IPS DF 19.7 (cell line): ENCODE measurements at regions not wholly inside any gene's neighbourhood (a gene's known extent, or its start where the extent isn't known, plus 50 kb on each side); places are given as distances from the start of the nearest gene placed in this dataset.

Source experiments
- DNase-seq: peaks from one replicate; pipeline ENCODE4 v3.0.0-alpha.2; 2013; ENCODE audit warnings: low read depth, low spot score

- DNase-seq: no peak
Observed at GRCh38 chr2:204321027-204321800, 224.1 kb upstream of the PARD3B start.

DNA sequence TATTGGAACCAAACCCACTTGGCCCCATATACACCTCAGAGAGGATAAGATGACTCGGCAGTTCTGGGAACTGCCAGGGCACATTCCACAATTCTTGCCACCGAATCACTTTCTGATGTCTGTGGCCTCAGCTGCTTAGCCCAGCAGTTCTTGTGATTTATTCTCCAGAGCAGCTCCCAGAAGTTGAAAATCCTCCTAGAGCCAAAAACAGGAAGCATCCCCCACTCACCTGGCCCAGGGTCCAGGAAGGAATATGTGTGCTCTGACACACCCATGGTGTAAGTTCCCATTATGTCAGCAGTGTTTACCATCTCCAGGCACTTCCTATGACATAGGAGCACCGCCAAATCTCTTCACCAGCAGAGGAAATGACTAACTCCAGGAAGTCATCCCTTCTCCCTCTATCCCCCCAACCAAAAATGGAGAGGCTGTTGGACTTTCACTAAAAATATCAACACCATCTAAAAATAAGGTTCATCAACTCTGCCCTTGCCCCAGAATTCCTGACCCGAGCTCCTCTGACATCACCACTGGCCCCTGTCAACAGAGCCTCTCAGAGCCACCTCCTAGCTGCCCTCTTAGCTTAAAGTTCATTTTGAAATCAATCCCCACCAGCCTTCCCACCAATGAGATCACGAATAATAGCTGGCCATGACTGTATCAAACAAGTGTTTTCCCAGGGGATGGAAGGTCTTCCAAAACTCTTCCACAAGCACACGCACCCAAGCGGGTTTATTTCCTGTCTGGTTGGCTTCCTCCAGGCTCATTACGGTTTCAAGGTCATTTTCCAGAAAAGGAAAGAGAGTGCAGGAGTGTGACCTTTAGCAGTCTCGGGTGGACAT is 223.1 kb upstream of the PARD3B start:
- no peak for DNase-seq

- peak; percentile 50 for DNase-seq
Observed at GRCh38 chr2:204325468-204325867, 219.8 kb upstream of the PARD3B start.

DNA sequence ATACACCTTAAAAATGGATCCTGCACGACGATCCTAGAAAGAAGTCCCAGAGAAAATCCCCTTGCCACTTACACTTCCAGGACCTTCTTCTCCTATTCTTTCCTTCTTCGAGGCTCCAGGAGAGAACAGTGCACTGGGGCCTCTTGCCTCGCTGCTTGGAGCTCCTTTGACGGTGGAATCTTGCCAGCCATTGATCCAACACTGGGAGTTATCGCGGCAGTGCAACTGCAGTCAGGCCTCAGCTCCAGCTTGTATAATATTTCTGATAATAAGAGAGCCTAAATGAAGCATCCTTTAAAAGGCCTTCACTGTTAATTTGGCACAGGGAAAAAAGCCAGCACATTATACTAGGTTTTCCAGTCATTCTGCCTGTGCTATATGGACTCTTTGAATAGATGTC is 216.9 kb upstream of the PARD3B start:
- DNase-seq: no peak

DNA sequence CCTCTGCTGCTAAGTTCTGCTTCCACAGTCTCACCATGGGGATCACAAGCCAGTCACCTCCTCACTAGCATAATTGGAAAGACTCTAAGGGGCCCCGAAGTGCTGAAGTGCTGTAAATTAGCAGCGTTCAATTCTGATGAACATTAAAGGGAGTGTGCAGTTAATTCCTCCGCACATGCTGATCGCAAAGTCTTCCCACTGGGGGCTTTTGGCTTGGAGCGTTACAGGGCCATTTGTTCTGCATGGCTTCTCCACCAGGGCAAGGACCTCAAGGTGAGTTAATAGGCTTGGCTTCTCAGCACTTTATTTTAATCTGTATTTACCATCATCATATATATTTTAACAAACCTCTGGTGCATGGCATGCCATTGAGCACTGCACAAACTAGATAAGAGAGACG is 216.3 kb upstream of the PARD3B start:
- DNase-seq: no peak

- no peak for DNase-seq
Observed at GRCh38 chr2:204329532-204329931, 215.7 kb upstream of the PARD3B start.

GRCh38 chr2:204331180-204331579 is 214.1 kb upstream of the PARD3B start:
- DNase-seq: no peak

- no peak for DNase-seq
Observed at GRCh38 chr2:204331988-204332387, 213.3 kb upstream of the PARD3B start.

DNA sequence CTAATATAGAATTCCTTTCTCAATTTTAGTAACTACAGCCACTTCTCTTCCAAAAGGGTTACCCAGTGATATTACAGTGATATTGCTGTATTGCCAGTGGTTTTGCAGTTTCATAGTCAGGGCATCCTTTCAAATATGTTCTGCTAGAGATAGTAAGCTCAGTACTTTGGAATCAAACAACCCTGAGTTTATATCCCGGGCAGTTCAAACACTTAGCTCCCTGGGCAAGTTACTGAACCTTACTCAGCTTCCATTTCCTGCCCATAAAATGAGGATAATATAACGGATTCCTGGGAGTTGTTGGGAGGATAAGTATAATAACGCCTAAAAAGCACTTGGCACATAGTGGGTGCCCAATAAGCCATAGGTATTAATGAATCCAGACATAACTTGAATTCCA is 212.6 kb upstream of the PARD3B start:
- no peak for DNase-seq

DNA sequence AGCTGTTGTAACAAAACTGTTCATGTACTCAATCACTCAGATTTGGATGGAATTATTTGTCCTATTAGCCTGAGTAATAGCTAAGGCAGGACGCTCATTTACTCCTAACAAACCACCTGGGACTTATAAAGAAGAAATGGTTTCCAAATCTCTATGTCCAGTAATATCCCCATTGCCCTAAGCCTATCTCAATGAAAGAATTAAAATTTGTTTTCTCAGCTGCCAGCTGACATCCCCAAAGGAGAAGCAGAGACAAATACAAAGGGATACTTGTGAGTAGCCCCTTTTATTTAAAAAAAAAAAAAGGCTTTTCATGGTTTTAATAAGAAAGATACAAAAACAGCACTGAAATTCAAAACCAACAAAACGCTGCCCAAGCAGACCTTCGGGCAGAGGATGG is 211.4 kb upstream of the PARD3B start:
- no peak for DNase-seq

- no peak for DNase-seq
Observed at GRCh38 chr2:204335451-204336058, 209.7 kb upstream of the PARD3B start.

- DNase-seq: no peak
Observed at GRCh38 chr2:204336153-204336744, 209.0 kb upstream of the PARD3B start.

- DNase-seq: no peak
Observed at GRCh38 chr2:204337638-204338037, 207.6 kb upstream of the PARD3B start.

- no peak for DNase-seq
Observed at GRCh38 chr2:204339212-204339715, 206.0 kb upstream of the PARD3B start.

DNA sequence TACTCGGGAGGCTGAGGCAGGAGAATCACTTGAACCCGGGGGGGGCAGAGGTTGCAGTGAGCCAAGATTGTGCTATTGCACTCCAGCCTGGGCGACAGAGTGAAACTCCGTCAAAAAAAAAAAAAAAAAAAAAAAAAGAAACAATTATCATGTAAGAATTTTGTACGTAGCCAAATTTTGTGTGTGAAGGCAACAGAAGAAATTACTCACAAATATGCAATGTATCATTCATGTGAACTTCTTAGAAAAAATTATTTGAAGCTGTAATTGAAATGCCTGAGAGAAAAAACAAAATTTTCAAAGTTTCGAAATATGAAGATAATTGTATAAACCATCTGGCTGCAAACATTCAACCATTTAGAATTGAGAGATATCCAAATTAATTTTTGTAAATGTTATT is 204.8 kb upstream of the PARD3B start:
- no peak for DNase-seq

GRCh38 chr2:204341887-204342276 is 203.4 kb upstream of the PARD3B start:
- DNase-seq: no peak

DNA sequence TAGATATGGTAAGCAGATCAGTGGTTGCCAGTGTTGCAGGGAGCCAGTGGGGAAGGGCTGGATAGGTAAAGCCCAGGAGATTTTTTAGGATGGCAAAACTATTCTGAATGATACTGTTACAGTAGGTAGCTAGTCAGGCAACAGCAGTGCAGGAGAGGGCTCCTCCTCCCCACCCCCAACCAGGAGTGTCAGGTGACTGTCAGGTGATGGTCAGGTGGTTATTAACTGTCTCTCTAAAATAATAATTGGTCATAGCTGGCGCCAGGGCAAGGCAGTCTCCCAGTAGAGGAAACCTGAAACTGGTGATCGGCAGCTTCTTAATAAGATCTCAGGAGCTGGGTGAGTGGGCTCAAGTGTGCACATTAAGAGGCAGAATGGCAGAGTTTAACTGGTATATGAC is 201.6 kb upstream of the PARD3B start:
- DNase-seq: no peak

DNA sequence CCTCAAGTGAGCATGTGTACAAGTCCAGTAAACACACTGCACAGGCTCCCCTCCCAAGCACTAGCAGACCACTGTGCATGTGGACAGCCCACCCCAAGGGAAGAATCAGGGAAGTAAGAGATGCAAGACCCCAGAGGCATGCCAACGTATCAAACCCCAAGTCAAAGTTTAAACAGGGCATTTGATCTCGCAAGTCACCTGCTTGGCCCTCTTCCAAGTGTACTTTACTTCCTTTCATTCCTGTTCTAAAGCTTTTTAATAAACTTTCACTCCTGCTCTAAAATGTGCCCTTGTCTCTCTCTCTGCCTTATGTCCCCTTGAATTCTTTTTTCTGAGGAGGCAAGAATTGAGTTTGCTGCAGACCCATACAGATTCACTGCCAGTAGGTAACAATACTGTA is 201.2 kb upstream of the PARD3B start:
- DNase-seq: no peak

- no peak for DNase-seq
Observed at GRCh38 chr2:204346906-204347305, 198.4 kb upstream of the PARD3B start.

- no peak for DNase-seq
Observed at GRCh38 chr2:204353823-204354222, 191.5 kb upstream of the PARD3B start.

GRCh38 chr2:204354442-204354856 is 190.8 kb upstream of the PARD3B start:
- no peak for DNase-seq

DNA sequence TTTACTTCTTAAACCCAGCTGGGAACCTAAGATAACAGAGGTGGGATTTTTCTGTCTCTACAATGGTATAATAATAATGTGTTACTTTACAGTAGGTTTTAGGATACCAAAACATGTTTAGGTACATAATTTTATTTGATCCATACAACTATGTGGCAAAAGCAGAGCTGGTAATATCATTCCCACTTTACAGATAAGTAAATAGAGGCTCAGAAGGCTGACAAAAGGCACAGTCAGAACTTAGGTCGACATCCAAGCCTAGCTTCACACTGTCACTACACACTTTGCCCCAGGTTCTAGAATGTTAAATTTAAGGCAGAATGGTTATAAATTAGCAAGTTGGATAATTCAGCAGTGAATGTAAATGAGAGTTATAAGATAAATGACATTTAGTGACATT is 189.6 kb upstream of the PARD3B start:
- no peak for DNase-seq
